ENCODE measurements at regions not wholly inside any gene's neighbourhood (a gene's known extent, or its start where the extent isn't known, plus 50 kb on each side); places are given as distances from the start of the nearest gene placed in this dataset.

GRCh38 chr3:74409066-74409465 is 205.4 kb downstream of the CNTN3 start:
- H3K36me3 ChIP-seq: no peaks in the 10 kb centered on the region
- no peaks in the 10 kb centered on the region for H3K27me3 ChIP-seq
- TF ChIP-seq EP300 (IDR thresholded peaks at IDR 0.05): no peak
- TF ChIP-seq POLR2A (IDR thresholded peaks at IDR 0.05): no peak
- TF ChIP-seq CTCF (IDR thresholded peaks at IDR 0.05): no peak
- no peak for DNase-seq (ENCODE audit: low spot score in 2 of 2)
- H3K4me3 ChIP-seq: no peak overlapping the region
- no peaks in the 10 kb centered on the region for H3K9me3 ChIP-seq
- no peaks in the 10 kb centered on the region for H3K4me1 ChIP-seq
- H3K27ac ChIP-seq: no peak overlapping the region

- Histone ChIP-seq H3K4me3 (no peak overlapping the region), H3K4me1 (no peaks in the 10 kb centered on the region), H3K27ac (no peak overlapping the region), H3K9me3 (no peaks in the 10 kb centered on the region), H3K36me3 (no peaks in the 10 kb centered on the region), H3K27me3 (no peaks in the 10 kb centered on the region)
- 75 to 79% methylated on average over 2 of the region's 2 CpGs for WGBS, 2 donors
- TF ChIP-seq EP300 (IDR thresholded peaks at IDR 0.05) (no peak), POLR2A (IDR thresholded peaks at IDR 0.05) (no peak), CTCF (IDR thresholded peaks at IDR 0.05) (no peak)
- DNase-seq (ENCODE audit: low spot score in 2 of 2): no peak
Measured at GRCh38 chr3:74403307-74403706, 211.2 kb downstream of the CNTN3 start.

- no peaks in the 10 kb centered on the region for H3K9me3 ChIP-seq
- TF ChIP-seq POLR2A (IDR thresholded peaks at IDR 0.05) (no peak), CTCF (IDR thresholded peaks at IDR 0.05) (no peak), EP300 (IDR thresholded peaks at IDR 0.05) (no peak)
- H3K27ac ChIP-seq: no peak overlapping the region
- no peaks in the 10 kb centered on the region for H3K4me1 ChIP-seq
- 62 to 66% methylated on average over 3 of the region's 3 CpGs for WGBS, 2 donors
- H3K36me3 ChIP-seq: no peaks in the 10 kb centered on the region
- DNase-seq (ENCODE audit: low spot score in 2 of 2): no peak
- H3K27me3 ChIP-seq: no peaks in the 10 kb centered on the region
- no peak overlapping the region for H3K4me3 ChIP-seq
Measured at GRCh38 chr3:74402821-74403220, 211.6 kb downstream of the CNTN3 start.

GRCh38 chr3:74393426-74393825 is 221.0 kb downstream of the CNTN3 start:
- TF ChIP-seq EP300 (IDR thresholded peaks at IDR 0.05) (no peak), POLR2A (IDR thresholded peaks at IDR 0.05) (no peak), CTCF (IDR thresholded peaks at IDR 0.05) (no peak)
- WGBS, 2 donors: 55 to 73% methylated on average over 3 of the region's 3 CpGs
- Histone ChIP-seq H3K27ac (no peak overlapping the region), H3K4me3 (no peak overlapping the region), H3K4me1 (no peaks in the 10 kb centered on the region), H3K9me3 (peaks cover 0 to 12% (median 3%) of the 10 kb centered on the region in 4 donors), H3K36me3 (no peaks in the 10 kb centered on the region), H3K27me3 (no peaks in the 10 kb centered on the region)
- DNase-seq (ENCODE audit: low spot score in 2 of 2): no peak

GRCh38 chr3:74390121-74390877 is 224.2 kb downstream of the CNTN3 start:
- Histone ChIP-seq H3K27me3 (no peaks in the 10 kb centered on the region), H3K4me3 (no peak overlapping the region), H3K4me1 (no peaks in the 10 kb centered on the region), H3K9me3 (no peaks in the 10 kb centered on the region), H3K36me3 (no peaks in the 10 kb centered on the region), H3K27ac (no peak overlapping the region)
- TF ChIP-seq POLR2A (IDR thresholded peaks at IDR 0.05) (no peak), EP300 (IDR thresholded peaks at IDR 0.05) (no peak), CTCF (IDR thresholded peaks at IDR 0.05) (no peak)
- 49 to 52% methylated on average over 4 of the region's 4 CpGs for WGBS, 2 donors
- DNase-seq (ENCODE audit: low spot score in 2 of 2): no peak

Data from tibial nerve (tissue), 4 donors.